CD4-positive, CD25-positive, alpha-beta regulatory T cell (primary cell): ENCODE measurements at regions not wholly inside any gene's neighbourhood (a gene's known extent, or its start where the extent isn't known, plus 50 kb on each side); places are given as distances from the start of the nearest gene placed in this dataset.

Experiments used
- ATAC-seq, 2 donors: fragments of 150-1000 bp; cut with Tn5 transposase; one replicate each; pipeline ENCODE4 v1.10.0; 2021; ENCODE audit warnings: low read depth in 2 of 2, moderate number of reproducible peaks in 2 of 2, moderate library complexity in 1 of 2
- DNase-seq, 3 donors: peaks; one replicate each; pipeline versions ENCODE4 v3.0.0 to v3.0.0-alpha.2; 2012 to 2022; ENCODE audit warnings: mixed read lengths in 1 of 3
- H3K27ac ChIP-seq: one replicate; pipeline ENCODE4 v1.7.0; 2013; ENCODE audit warnings: mild to moderate bottlenecking, low read length; ENCODE audit not compliant: insufficient read depth, poor library complexity, severe bottlenecking
- H3K27me3 ChIP-seq: one replicate; pipeline ENCODE4 v1.7.0; 2013; ENCODE audit warnings: low read length; ENCODE audit not compliant: control insufficient read depth, insufficient read depth
- H3K36me3 ChIP-seq: one replicate; pipeline ENCODE4 v1.7.0; 2013; ENCODE audit warnings: mild to moderate bottlenecking, low read length, moderate library complexity; ENCODE audit not compliant: control insufficient read depth, insufficient read depth
- H3K4me1 ChIP-seq: 2 replicates; pipeline ENCODE4 v1.7.0; 2013; ENCODE audit warnings: mild to moderate bottlenecking, low read length; ENCODE audit not compliant: insufficient read depth, control insufficient read depth, poor library complexity, severe bottlenecking
- H3K4me3 ChIP-seq: one replicate; pipeline ENCODE4 v1.7.0; 2013; ENCODE audit warnings: low read depth, mild to moderate bottlenecking, low read length, moderate library complexity
- H3K9me3 ChIP-seq, 2 experiments: 1 replicate in 1 of 2; 2 replicates in 1 of 2; pipeline ENCODE4 v1.7.0; 2013; ENCODE audit warnings: low read length in 2 of 2, mild to moderate bottlenecking in 1 of 2, moderate library complexity in 1 of 2; ENCODE audit not compliant: control insufficient read depth in 2 of 2
- H3K27ac Mint-ChIP-seq, 3 donors: one replicate each; pipeline ENCODE4 v1.8.0; 2020 to 2022; ENCODE audit warnings: mild to moderate bottlenecking in 3 of 3, mixed read lengths in 3 of 3, moderate library complexity in 2 of 3
- H3K27me3 Mint-ChIP-seq: one replicate; pipeline ENCODE4 v1.8.0; 2022; ENCODE audit warnings: mild to moderate bottlenecking, mixed read lengths
- H3K36me3 Mint-ChIP-seq: one replicate; pipeline ENCODE4 v1.8.0; 2020; ENCODE audit warnings: mixed read lengths
- H3K4me1 Mint-ChIP-seq, 4 donors: one replicate each; pipeline ENCODE4 v1.8.0; 2020 to 2022; ENCODE audit warnings: mixed read lengths in 4 of 4, mild to moderate bottlenecking in 1 of 4
- H3K4me3 Mint-ChIP-seq, 4 donors: one replicate each; pipeline ENCODE4 v1.8.0; 2020 to 2022; ENCODE audit warnings: mild to moderate bottlenecking in 4 of 4, mixed read lengths in 4 of 4, moderate library complexity in 3 of 4
- H3K9me3 Mint-ChIP-seq, 7 donors: one replicate each; pipeline ENCODE4 v1.8.0; 2020 to 2022; ENCODE audit warnings: mixed read lengths in 7 of 7, mild to moderate bottlenecking in 3 of 7, moderate library complexity in 2 of 7

DNA sequence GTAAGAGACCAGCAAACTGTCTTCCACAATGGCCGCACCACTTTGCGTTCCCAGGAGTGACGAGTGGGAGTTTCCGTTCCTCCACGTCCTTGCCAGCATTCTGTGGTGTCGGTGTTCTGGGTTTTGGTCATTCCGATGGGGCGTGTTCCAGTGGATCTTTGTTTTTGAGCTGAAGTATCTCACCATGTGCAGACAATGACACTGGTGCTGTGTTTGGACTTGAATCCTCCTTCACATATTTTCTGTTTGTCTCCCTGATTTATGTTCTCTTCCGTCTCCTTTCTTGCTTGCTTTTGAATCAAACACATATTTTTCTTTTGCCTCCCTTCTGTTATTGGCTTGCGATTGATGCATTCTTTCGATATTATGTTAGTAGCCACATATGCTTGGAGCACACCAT lies 60.8 kb upstream of the IRX4 start:
- Mint-ChIP-seq H3K4me1 (no peaks in the 10 kb centered on the region), H3K27ac (no peak overlapping the region), H3K9me3 (peaks cover 0 to 7% (median 0%) of the 10 kb centered on the region in 7 donors), H3K36me3 (no peaks in the 10 kb centered on the region), H3K4me3 (no peak overlapping the region), H3K27me3 (peaks cover 16% of the 10 kb centered on the region)
- no peak for DNase-seq
- H3K27ac ChIP-seq, result no peak overlapping the region
- H3K27me3 ChIP-seq, result no peaks in the 10 kb centered on the region
- H3K4me3 ChIP-seq, result no peak overlapping the region
- no peaks in the 10 kb centered on the region for H3K4me1 ChIP-seq
- no peak for ATAC-seq
- H3K9me3 ChIP-seq, result no peaks in the 10 kb centered on the region
- H3K36me3 ChIP-seq, result no peaks in the 10 kb centered on the region

DNA sequence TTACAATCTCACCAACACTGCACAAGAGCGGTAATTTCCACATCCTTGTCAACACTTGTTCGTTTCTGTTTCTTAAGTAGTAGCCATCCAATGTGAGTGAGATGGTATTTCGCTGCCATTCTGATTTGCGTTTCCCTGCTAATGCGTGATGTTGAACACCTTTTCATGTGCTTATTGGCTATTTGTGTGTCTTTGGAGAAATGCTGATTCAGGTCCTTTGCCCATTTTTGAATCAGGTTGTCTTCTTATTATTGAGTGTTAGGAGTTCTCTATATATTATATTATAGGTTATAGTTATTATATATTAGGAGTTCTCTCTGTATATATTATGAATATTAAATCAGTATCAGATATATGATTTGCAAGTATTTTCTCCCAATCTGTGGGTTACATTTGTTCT lies 59.9 kb upstream of the IRX4 start:
- Mint-ChIP-seq H3K36me3 (no peaks in the 10 kb centered on the region), H3K27me3 (peaks cover 9% of the 10 kb centered on the region), H3K4me3 (no peak overlapping the region), H3K4me1 (no peaks in the 10 kb centered on the region), H3K9me3 (peaks cover 0 to 7% (median 0%) of the 10 kb centered on the region in 7 donors), H3K27ac (no peak overlapping the region)
- DNase-seq (no peak), ATAC-seq (no peak)
- H3K4me1 ChIP-seq, result no peaks in the 10 kb centered on the region
- H3K27ac ChIP-seq, result no peak overlapping the region
- no peaks in the 10 kb centered on the region for H3K27me3 ChIP-seq
- no peaks in the 10 kb centered on the region for H3K36me3 ChIP-seq
- no peak overlapping the region for H3K4me3 ChIP-seq
- H3K9me3 ChIP-seq, result no peaks in the 10 kb centered on the region

DNA sequence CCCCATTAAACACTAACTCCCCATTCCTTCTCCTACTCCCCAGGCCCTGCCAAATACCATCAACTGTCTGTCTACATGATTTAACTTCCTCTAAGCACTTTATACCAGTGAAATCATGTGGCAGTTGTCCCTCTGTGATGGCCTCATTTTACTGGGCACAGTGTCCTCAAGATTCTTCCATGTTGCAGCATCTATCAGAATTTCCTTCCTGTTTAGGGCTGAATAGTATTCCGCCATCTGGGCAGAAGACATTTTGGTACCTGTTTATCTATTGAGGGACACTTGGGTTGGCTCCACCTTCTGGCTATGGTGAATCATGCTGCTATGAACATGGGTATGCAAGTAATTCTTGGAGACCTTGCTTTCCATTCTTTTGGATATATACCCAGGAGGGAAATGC lies 59.4 kb upstream of the IRX4 start:
- no peaks in the 10 kb centered on the region for H3K36me3 Mint-ChIP-seq
- Histone ChIP-seq H3K9me3 (no peaks in the 10 kb centered on the region), H3K27me3 (no peaks in the 10 kb centered on the region), H3K4me1 (no peaks in the 10 kb centered on the region), H3K36me3 (no peaks in the 10 kb centered on the region), H3K27ac (no peak overlapping the region), H3K4me3 (no peak overlapping the region)
- no peak overlapping the region for H3K4me3 Mint-ChIP-seq
- H3K4me1 Mint-ChIP-seq, result no peaks in the 10 kb centered on the region
- peaks cover 6% of the 10 kb centered on the region for H3K27me3 Mint-ChIP-seq
- H3K9me3 Mint-ChIP-seq, result peaks cover 0 to 7% (median 0%) of the 10 kb centered on the region in 7 donors
- ATAC-seq, result no peak
- no peak overlapping the region for H3K27ac Mint-ChIP-seq
- no peak for DNase-seq

DNA sequence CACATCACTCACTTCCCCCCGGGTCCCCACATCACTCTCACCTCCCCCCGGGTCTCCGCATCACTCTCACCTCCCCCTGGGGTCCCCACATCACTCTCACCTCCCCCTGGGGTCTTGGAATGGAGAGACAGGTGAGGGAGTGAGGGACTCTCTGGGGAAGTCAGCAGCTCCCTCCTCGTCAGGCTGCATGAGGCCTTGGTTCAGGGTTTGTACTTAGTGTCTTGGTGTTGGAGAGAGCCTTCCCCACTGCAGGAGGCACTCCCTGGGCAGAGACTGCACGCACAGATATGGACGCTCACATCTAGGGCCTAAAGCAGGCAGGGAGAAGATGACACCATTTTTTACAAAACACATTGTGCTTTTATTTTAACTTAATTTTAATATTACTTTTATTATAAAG lies 56.5 kb upstream of the IRX4 start:
- no peak for DNase-seq
- no peaks in the 10 kb centered on the region for H3K9me3 ChIP-seq
- peaks cover 9% of the 10 kb centered on the region for H3K27me3 Mint-ChIP-seq
- ATAC-seq, result no peak
- peaks cover 2% of the 10 kb centered on the region for H3K27me3 ChIP-seq
- H3K36me3 Mint-ChIP-seq, result no peaks in the 10 kb centered on the region
- H3K27ac Mint-ChIP-seq, result no peak overlapping the region
- H3K4me1 Mint-ChIP-seq, result no peaks in the 10 kb centered on the region
- H3K27ac ChIP-seq, result no peak overlapping the region
- no peaks in the 10 kb centered on the region for H3K4me1 ChIP-seq
- peaks cover 0 to 7% (median 0%) of the 10 kb centered on the region in 7 donors for H3K9me3 Mint-ChIP-seq
- no peak overlapping the region for H3K4me3 ChIP-seq
- H3K36me3 ChIP-seq, result no peaks in the 10 kb centered on the region
- no peak overlapping the region for H3K4me3 Mint-ChIP-seq

DNA sequence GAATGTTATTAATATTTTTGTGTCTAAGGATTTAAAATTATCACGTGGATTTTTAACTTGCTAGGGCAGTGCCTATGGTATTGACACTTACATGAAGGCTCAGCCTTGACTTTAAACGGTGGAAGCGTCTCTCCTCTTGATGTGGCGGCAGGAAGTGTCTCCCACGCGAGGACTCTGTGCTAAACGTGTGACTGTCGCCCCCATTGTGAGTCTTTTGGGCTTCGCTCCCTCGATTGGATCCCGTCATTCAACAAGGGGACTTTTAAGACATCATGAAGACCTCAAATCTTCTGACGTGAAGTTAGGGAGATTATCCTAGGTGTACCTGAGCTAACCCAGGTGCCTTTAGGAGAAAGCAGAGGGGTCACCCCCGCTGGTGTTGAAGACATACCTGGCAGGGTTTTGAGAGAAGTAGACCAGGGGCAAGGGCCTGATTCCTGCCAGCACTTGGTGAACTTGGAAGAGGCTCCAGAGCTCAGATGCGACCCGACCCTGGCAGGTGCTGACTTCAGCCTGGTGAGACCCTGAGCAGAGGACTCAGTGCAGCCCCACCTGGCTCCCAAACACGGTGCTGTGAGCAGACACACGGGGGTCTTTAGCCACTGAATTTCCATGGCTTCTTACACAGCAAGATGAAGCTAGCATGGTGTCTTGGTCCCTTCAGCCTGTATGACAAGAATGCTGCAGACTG lies 55.7 kb upstream of the IRX4 start:
- H3K4me3 ChIP-seq, result no peak overlapping the region
- DNase-seq (no peak), ATAC-seq (no peak)
- no peak overlapping the region for H3K4me3 Mint-ChIP-seq
- no peak overlapping the region for H3K27ac Mint-ChIP-seq
- H3K4me1 Mint-ChIP-seq, result no peaks in the 10 kb centered on the region
- no peaks in the 10 kb centered on the region for H3K36me3 ChIP-seq
- peaks cover 0 to 7% (median 0%) of the 10 kb centered on the region in 7 donors for H3K9me3 Mint-ChIP-seq
- H3K27me3 Mint-ChIP-seq, result peaks cover 13% of the 10 kb centered on the region
- H3K27ac ChIP-seq, result no peak overlapping the region
- no peaks in the 10 kb centered on the region for H3K9me3 ChIP-seq
- H3K36me3 Mint-ChIP-seq, result no peaks in the 10 kb centered on the region
- peaks cover 2% of the 10 kb centered on the region for H3K27me3 ChIP-seq
- H3K4me1 ChIP-seq, result no peaks in the 10 kb centered on the region

DNA sequence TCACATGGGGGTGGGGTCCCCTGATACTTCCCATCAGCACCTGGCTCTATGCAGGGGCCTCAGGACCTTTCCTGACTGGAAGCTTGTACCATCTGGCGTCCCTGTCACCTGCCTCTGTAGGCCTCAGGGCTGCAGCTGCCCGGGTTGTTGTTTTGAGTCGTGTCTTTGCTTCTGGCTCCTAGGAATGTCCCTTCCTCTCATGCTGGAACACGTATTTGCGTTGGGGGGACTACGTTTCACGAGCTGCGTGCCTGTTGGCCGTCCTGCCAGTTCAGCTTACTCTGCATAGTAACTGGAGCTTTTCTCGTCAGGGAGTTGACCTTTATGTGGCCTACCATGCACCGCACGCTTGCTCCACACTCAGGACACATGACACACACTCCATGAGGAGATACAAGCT lies 54.9 kb upstream of the IRX4 start:
- no peaks in the 10 kb centered on the region for H3K36me3 Mint-ChIP-seq
- ATAC-seq, result no peak
- peaks cover 20% of the 10 kb centered on the region for H3K27me3 Mint-ChIP-seq

DNA sequence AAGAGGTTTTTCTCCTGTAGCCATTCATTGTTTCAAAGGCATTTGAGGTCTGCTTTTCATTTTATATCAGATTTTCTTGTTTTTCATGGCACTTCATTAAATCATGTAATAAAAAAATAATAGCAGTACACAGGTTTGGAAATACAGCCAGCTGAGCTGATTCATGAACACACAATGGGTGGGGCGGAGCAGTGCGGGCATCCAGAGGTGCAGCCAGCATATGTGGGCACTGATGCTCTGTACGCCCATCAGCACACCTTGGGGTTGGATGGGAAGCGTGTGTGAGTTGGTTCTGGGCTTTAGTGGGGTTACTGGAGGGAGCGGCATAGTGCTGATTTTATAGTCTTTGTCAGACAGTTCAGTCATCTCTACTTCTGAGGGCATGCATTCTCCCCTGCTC lies 54.2 kb upstream of the IRX4 start:
- no peak overlapping the region for H3K27ac Mint-ChIP-seq
- H3K36me3 Mint-ChIP-seq, result no peaks in the 10 kb centered on the region
- DNase-seq (no peak), ATAC-seq (no peak)
- H3K9me3 Mint-ChIP-seq, result peaks cover 0 to 1% (median 0%) of the 10 kb centered on the region in 7 donors
- H3K4me3 Mint-ChIP-seq, result no peak overlapping the region
- Histone ChIP-seq H3K4me1 (no peaks in the 10 kb centered on the region), H3K9me3 (no peaks in the 10 kb centered on the region), H3K4me3 (no peak overlapping the region), H3K27me3 (peaks cover 7% of the 10 kb centered on the region), H3K27ac (no peak overlapping the region), H3K36me3 (no peaks in the 10 kb centered on the region)
- H3K27me3 Mint-ChIP-seq, result peaks cover 27% of the 10 kb centered on the region
- peaks cover 0 to under 1% (median 0%) of the 10 kb centered on the region in 4 donors for H3K4me1 Mint-ChIP-seq

More for the DNA sequence above, 54.9 kb upstream of the IRX4 start:
- Histone ChIP-seq H3K4me1 (no peaks in the 10 kb centered on the region), H3K9me3 (no peaks in the 10 kb centered on the region), H3K4me3 (no peak overlapping the region), H3K27me3 (peaks cover 4% of the 10 kb centered on the region), H3K27ac (no peak overlapping the region), H3K36me3 (no peaks in the 10 kb centered on the region)
- Mint-ChIP-seq H3K4me3 (no peak overlapping the region), H3K4me1 (no peaks in the 10 kb centered on the region), H3K27ac (no peak overlapping the region), H3K9me3 (peaks cover 0 to 6% (median 0%) of the 10 kb centered on the region in 7 donors)
- no peak for DNase-seq

DNA sequence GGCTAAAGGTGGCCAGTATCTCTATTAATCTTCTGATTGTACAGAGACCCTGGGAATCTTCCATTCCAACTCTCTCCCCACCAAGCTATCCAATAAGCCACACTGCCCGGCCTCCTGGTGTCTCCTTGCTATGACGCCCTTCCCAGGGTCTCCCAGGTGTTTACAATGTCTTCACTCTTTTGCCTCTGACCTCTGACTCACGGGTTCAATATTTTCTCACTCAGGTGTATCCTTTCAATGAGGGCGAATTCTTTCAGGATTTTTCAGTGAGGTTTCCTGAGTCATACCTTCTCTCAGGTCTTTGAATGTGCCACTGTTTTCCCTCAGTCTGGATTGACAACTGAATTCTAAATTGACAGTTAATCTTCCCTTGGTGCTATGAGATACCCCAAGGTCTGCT lies 53.7 kb upstream of the IRX4 start:
- H3K27ac ChIP-seq, result no peak overlapping the region
- Mint-ChIP-seq H3K4me3 (no peak overlapping the region), H3K4me1 (peaks cover 0 to 2% (median 0%) of the 10 kb centered on the region in 4 donors)

More for the DNA sequence above, 53.7 kb upstream of the IRX4 start:
- peaks cover 28% of the 10 kb centered on the region for H3K27me3 Mint-ChIP-seq
- no peak for ATAC-seq
- H3K27ac Mint-ChIP-seq, result no peak overlapping the region
- Histone ChIP-seq H3K36me3 (no peaks in the 10 kb centered on the region), H3K27me3 (peaks cover 7% of the 10 kb centered on the region), H3K9me3 (no peaks in the 10 kb centered on the region), H3K4me3 (no peak overlapping the region), H3K4me1 (no peaks in the 10 kb centered on the region)
- DNase-seq, result no peak
- peaks cover 0 to 1% (median 0%) of the 10 kb centered on the region in 7 donors for H3K9me3 Mint-ChIP-seq
- H3K36me3 Mint-ChIP-seq, result no peaks in the 10 kb centered on the region
